Peyer's patch (tissue), 4 donors: ENCODE measurements at regions not wholly inside any gene's neighbourhood (a gene's known extent, or its start where the extent isn't known, plus 50 kb on each side); places are given as distances from the start of the nearest gene placed in this dataset.

Experiments
- DNase-seq, 3 donors: peaks; one replicate each; pipeline ENCODE4 v3.0.0-alpha.2; 2017 to 2019
- H3K27ac ChIP-seq, 4 donors: fragments of 200-600 bp; sonication (generic); one replicate each; pipeline ENCODE4 v1.5.1; 2016 to 2019
- H3K27me3 ChIP-seq, 2 donors: fragments of 200-600 bp; sonication (generic); one replicate each; pipeline ENCODE4 v1.5.1; 2019
- H3K36me3 ChIP-seq, 3 donors: fragments of 200-600 bp; sonication (generic); one replicate each; pipeline ENCODE4 v1.5.1; 2016 to 2019
- H3K4me1 ChIP-seq, 4 donors: fragments of 200-600 bp; sonication (generic); one replicate each; pipeline ENCODE4 v1.5.1; 2016 to 2019
- H3K4me3 ChIP-seq, 4 donors: fragments of 200-600 bp; sonication (generic); 1 replicate in 3 of 4; 2 replicates in 1 of 4; pipeline ENCODE4 v1.5.1; 2016 to 2019; ENCODE audit warnings: mild to moderate bottlenecking in 1 of 4
- H3K9me3 ChIP-seq, 4 donors: fragments of 200-600 bp; sonication (generic); one replicate each; pipeline ENCODE4 v1.5.1; 2016 to 2019; ENCODE audit warnings: mild to moderate bottlenecking in 1 of 4
- POLR2A ChIP-seq, 2 donors: fragments of 450-650 bp; IDR thresholded peaks; one replicate each; pipeline ENCODE4 v1.5.1; 2017; ENCODE audit warnings: antibody characterized with exemption in 2 of 2, mild to moderate bottlenecking in 2 of 2, moderate library complexity in 2 of 2
- TF ChIP-seq, protein P1 (sequence below), 6 experiments: fragments of 450-650 bp in 4 of 6; fragments of 200-600 bp in 2 of 6; sonication (generic) in 1 of 6; IDR thresholded peaks; one replicate each; pipeline ENCODE4 v1.5.1; 2017 to 2019; ENCODE audit warnings: antibody characterized with exemption in 6 of 6, mild to moderate bottlenecking in 3 of 6, moderate library complexity in 1 of 6

DNA sequence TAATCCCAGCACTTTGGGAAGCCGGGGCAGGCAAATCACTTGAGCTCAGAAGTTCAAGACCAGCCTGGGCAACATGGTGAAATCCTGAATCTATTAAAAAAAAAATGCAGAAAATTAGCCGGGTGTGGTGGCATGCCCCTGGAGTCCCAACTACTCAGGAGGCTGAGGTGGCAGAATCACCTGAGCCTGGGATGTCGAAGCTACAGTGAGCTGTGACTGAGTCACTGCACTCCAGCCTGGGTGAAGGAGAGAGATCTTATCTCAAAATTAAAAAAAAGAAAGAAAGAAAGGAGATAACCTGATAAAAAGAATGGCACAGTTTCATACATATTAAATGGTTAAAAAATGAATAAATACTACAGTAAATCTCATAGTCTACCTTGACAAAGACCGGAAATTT lies 123.6 kb upstream of the TNFAIP3 start:
- H3K4me1 ChIP-seq, result peaks cover 0 to 5% (median 0%) of the 10 kb centered on the region in 4 donors

DNA sequence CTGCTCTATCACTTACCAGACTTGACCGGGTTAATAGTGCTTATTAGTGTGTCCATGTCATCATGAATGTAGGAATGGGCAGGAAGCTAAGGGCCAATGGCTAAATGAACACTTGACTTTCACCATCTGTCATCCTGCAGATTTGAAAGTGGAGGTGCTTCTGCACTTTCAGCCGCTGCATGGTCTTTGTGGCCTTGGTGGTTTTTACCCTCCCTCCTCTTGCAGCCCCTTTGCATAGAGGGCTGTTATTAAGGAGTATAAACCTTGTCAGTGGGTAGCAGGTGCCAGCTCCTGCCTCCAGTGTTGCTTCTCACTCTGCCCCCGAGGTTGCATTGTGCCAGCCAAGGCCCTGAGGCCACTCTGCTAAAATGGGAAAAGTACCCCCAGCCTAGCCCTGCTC lies 122.2 kb upstream of the TNFAIP3 start:
- no peak for TF ChIP-seq POLR2A (IDR thresholded peaks at IDR 0.05)
- TF ChIP-seq, protein P1, sequence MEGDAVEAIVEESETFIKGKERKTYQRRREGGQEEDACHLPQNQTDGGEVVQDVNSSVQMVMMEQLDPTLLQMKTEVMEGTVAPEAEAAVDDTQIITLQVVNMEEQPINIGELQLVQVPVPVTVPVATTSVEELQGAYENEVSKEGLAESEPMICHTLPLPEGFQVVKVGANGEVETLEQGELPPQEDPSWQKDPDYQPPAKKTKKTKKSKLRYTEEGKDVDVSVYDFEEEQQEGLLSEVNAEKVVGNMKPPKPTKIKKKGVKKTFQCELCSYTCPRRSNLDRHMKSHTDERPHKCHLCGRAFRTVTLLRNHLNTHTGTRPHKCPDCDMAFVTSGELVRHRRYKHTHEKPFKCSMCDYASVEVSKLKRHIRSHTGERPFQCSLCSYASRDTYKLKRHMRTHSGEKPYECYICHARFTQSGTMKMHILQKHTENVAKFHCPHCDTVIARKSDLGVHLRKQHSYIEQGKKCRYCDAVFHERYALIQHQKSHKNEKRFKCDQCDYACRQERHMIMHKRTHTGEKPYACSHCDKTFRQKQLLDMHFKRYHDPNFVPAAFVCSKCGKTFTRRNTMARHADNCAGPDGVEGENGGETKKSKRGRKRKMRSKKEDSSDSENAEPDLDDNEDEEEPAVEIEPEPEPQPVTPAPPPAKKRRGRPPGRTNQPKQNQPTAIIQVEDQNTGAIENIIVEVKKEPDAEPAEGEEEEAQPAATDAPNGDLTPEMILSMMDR (IDR thresholded peaks at IDR 0.05), result no peak
- H3K36me3 ChIP-seq, result no peaks in the 10 kb centered on the region
- no peak for DNase-seq

More for the DNA sequence above, 123.6 kb upstream of the TNFAIP3 start:
- Histone ChIP-seq H3K27ac (no peak overlapping the region), H3K4me3 (no peak overlapping the region), H3K9me3 (no peaks in the 10 kb centered on the region), H3K27me3 (no peaks in the 10 kb centered on the region), H3K36me3 (no peaks in the 10 kb centered on the region)
- no peak for DNase-seq
- TF ChIP-seq POLR2A (IDR thresholded peaks at IDR 0.05), result no peak
- TF ChIP-seq, protein P1 (IDR thresholded peaks at IDR 0.05), result no peak

DNA sequence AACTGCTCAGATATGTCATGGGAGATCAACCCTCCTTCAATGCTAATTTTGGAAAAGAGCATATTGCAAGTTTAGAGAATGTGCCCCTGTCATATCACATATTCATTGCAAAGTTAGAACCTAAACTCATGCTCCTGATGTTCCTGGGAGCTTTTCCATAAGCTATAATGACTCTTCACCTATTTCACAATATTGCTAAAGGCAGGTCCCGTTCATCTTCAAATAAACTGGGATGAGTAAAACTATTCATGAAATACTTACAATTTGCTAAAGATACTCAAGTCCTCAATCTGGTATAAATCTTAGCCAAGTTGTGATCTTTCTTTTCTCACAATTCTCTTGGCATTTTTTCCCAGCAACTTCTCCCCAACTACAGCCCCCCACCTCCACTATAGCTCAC lies 121.7 kb upstream of the TNFAIP3 start:
- H3K4me3 ChIP-seq, result no peak overlapping the region
- H3K27ac ChIP-seq, result no peak overlapping the region
- no peak for DNase-seq
- H3K9me3 ChIP-seq, result no peaks in the 10 kb centered on the region
- TF ChIP-seq, protein P1 (IDR thresholded peaks at IDR 0.05), result no peak
- no peak for TF ChIP-seq POLR2A (IDR thresholded peaks at IDR 0.05)
- peaks cover 0 to 5% (median 0%) of the 10 kb centered on the region in 4 donors for H3K4me1 ChIP-seq
- H3K27me3 ChIP-seq, result no peaks in the 10 kb centered on the region
- no peaks in the 10 kb centered on the region for H3K36me3 ChIP-seq

More for the DNA sequence above, 122.2 kb upstream of the TNFAIP3 start:
- Histone ChIP-seq H3K4me1 (peaks cover 0 to 5% (median 0%) of the 10 kb centered on the region in 4 donors), H3K27me3 (no peaks in the 10 kb centered on the region), H3K4me3 (no peak overlapping the region), H3K27ac (no peak overlapping the region), H3K9me3 (no peaks in the 10 kb centered on the region)

DNA sequence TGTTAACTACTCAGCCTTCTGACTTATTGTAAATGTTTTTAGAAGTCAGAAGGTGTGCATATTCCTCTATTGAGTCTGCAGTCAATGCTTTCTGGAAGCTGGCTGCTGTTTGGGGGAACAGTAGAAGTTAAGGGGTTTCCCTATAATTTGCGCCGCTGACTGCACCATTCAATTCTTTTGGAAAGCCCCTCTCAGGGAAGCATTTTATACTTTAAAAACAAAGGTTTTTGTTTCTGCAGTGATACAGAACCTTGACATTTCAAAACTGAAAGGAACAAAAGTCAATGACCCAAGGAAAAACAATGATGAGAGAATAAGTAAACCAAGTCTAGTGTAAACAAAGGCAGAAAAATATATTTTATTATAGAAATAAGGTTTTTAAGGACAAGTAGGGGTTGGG lies 120.8 kb upstream of the TNFAIP3 start:
- Histone ChIP-seq H3K4me1 (peaks cover 0 to 5% (median 0%) of the 10 kb centered on the region in 4 donors), H3K4me3 (no peak overlapping the region), H3K9me3 (no peaks in the 10 kb centered on the region), H3K36me3 (no peaks in the 10 kb centered on the region), H3K27me3 (no peaks in the 10 kb centered on the region), H3K27ac (no peak overlapping the region)
- TF ChIP-seq, protein P1 (IDR thresholded peaks at IDR 0.05), result no peak
- TF ChIP-seq POLR2A (IDR thresholded peaks at IDR 0.05), result no peak
- DNase-seq, result no peak

DNA sequence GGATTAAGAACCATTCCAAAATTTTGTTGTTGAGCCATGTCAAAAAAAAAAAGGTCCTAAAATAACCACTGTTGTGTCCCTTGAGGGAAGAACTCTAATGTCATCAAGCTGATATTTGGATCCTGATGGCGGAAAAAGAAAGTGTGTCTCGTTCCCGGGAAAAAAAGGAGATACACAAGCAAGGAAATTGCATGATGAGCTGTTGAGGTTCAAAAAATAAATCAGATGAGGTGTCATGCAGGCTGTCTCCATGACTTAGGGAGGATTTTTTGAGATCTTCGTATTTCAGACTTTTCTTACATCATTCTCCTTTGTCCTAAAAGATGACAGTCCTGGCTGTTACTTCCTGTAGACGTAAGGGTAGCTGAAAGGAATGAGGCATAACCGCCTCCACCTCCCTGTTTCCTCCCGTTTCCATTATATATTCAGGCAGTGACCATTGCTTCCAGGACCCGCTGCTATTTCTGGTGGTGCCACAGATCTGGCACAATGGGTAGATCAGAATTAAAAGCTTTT lies 117.3 kb upstream of the TNFAIP3 start:
- no peak overlapping the region for H3K27ac ChIP-seq
- no peaks in the 10 kb centered on the region for H3K27me3 ChIP-seq
- no peaks in the 10 kb centered on the region for H3K9me3 ChIP-seq
- no peaks in the 10 kb centered on the region for H3K36me3 ChIP-seq
- TF ChIP-seq, protein P1 (IDR thresholded peaks at IDR 0.05), result no peak
- no peak for TF ChIP-seq POLR2A (IDR thresholded peaks at IDR 0.05)
- H3K4me1 ChIP-seq, result peaks cover 0 to 5% (median 0%) of the 10 kb centered on the region in 4 donors
- no peak for DNase-seq
- no peak overlapping the region for H3K4me3 ChIP-seq

DNA sequence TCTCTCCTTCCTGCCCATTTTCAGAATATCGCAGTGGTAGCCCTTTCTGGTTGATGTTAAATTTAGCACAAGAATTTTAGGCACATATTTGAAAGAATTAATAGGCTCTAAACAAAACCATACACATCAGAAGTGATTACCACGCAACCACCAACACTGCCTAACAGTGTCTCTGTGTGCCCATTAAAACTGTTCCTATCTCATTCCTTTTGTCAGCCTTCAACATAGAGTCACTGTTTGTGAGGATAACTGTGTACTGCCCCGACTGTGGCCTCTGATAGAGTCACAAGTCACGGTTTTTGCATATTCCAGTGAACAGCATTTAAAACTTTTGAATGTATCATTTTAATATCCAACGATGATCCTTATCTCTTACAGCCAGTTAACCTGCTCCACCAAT lies 116.8 kb upstream of the TNFAIP3 start:
- Histone ChIP-seq H3K27ac (no peak overlapping the region), H3K4me1 (peaks cover 0 to 5% (median 0%) of the 10 kb centered on the region in 4 donors), H3K27me3 (no peaks in the 10 kb centered on the region), H3K36me3 (no peaks in the 10 kb centered on the region), H3K4me3 (no peak overlapping the region), H3K9me3 (no peaks in the 10 kb centered on the region)
- DNase-seq, result no peak
- no peak for TF ChIP-seq POLR2A (IDR thresholded peaks at IDR 0.05)
